WTC11 (cell line): ENCODE measurements at regions not wholly inside any gene's neighbourhood (a gene's known extent, or its start where the extent isn't known, plus 50 kb on each side); places are given as distances from the start of the nearest gene placed in this dataset.

Source experiments
- ATAC-seq: fragments of 200-7000 bp; cut with Tn5 transposase; 2 replicates; pipeline ENCODE4 v1.10.0; 2021; ENCODE audit warnings: mild to moderate bottlenecking, moderate library complexity
- CTCF ChIA-PET: fragments of 300-600 bp; sonication (Branson Sonifier 250); formaldehyde crosslinking; loops from one replicate; lab custom pipeline; 2021; ENCODE audit warnings: antibody characterized with exemption; lab: Charles Lee
- POLR2A ChIA-PET: fragments of 350-600 bp; sonication (Branson Sonifier 250); formaldehyde crosslinking; loops from one replicate; lab custom pipeline; 2021; ENCODE audit warnings: antibody characterized with exemption; lab: Charles Lee
- DNase-seq: peaks from one replicate; pipeline ENCODE4 v3.0.0; 2021; ENCODE audit warnings: low spot score
- H3K27ac Mint-ChIP-seq: 2 replicates; pipeline ENCODE4 v1.8.0; 2021; ENCODE audit warnings: mixed read lengths
- H3K27me3 Mint-ChIP-seq: 2 replicates; pipeline ENCODE4 v1.8.0; 2021; ENCODE audit warnings: low read depth, mild to moderate bottlenecking, moderate library complexity, mixed read lengths
- H3K36me3 Mint-ChIP-seq: 2 replicates; pipeline ENCODE4 v1.8.0; 2021; ENCODE audit warnings: mixed read lengths
- H3K4me1 Mint-ChIP-seq: 2 replicates; pipeline ENCODE4 v1.8.0; 2022; ENCODE audit warnings: mixed read lengths
- H3K4me3 Mint-ChIP-seq: 2 replicates; pipeline ENCODE4 v1.8.0; 2021; ENCODE audit warnings: mild to moderate bottlenecking, moderate library complexity, mixed read lengths
- H3K9me3 Mint-ChIP-seq: 2 replicates; pipeline ENCODE4 v1.8.0; 2021; ENCODE audit warnings: mixed read lengths
- ATF1 ChIP-seq: sonication (generic); formaldehyde crosslinking; IDR thresholded peaks from 2 replicates; pipeline ENCODE4 v1.8.1; 2023; ENCODE audit warnings: mild to moderate bottlenecking, moderate library complexity, missing genetic modification reagents
- CREB1 ChIP-seq: sonication (generic); formaldehyde crosslinking; IDR thresholded peaks from 2 replicates; pipeline ENCODE4 v1.8.0; 2023; ENCODE audit warnings: mild to moderate bottlenecking, missing genetic modification reagents
- EMX1 ChIP-seq: fragments of 250-450 bp; sonication (Bioruptor Pico); IDR thresholded peaks from 2 replicates; pipeline ENCODE4 v1.8.0; 2021; ENCODE audit warnings: mild to moderate bottlenecking
- ETV6 ChIP-seq: sonication (generic); formaldehyde crosslinking; IDR thresholded peaks from 2 replicates; pipeline ENCODE4 v1.8.1; 2022; ENCODE audit warnings: mild to moderate bottlenecking, missing genetic modification reagents
- FOXK1 ChIP-seq: sonication (generic); formaldehyde crosslinking; IDR thresholded peaks from 2 replicates; pipeline ENCODE4 v1.8.0; 2022; ENCODE audit warnings: mild to moderate bottlenecking, moderate library complexity, missing genetic modification reagents
- GTF2I ChIP-seq: fragments of 250-450 bp; sonication (Bioruptor Pico); conservative IDR thresholded peaks from 2 replicates; pipeline ENCODE4 v1.4.0; 2021; ENCODE audit warnings: mild to moderate bottlenecking
- HMGA2 ChIP-seq: fragments of 250-450 bp; sonication (Bioruptor Pico); IDR thresholded peaks from 2 replicates; pipeline ENCODE4 v1.4.0; 2021; ENCODE audit warnings: mild to moderate bottlenecking, moderate library complexity
- JAZF1 ChIP-seq: fragments of 250-450 bp; sonication (Bioruptor Pico); IDR thresholded peaks from 2 replicates; pipeline ENCODE4 v1.9.0; 2021; ENCODE audit warnings: moderate library complexity, mild to moderate bottlenecking, inconsistent platforms
- KAT7 ChIP-seq: sonication (generic); formaldehyde crosslinking; IDR thresholded peaks from 2 replicates; pipeline ENCODE4 v1.8.1; 2023; ENCODE audit warnings: missing genetic modification reagents, mild to moderate bottlenecking, borderline replicate concordance
- MYBL2 ChIP-seq: sonication (generic); formaldehyde crosslinking; IDR thresholded peaks from 2 replicates; pipeline ENCODE4 v1.8.1; 2023; ENCODE audit warnings: mild to moderate bottlenecking, moderate library complexity, missing genetic modification reagents
- NFATC4 ChIP-seq: fragments of 250-450 bp; sonication (Bioruptor Pico); IDR thresholded peaks from 2 replicates; pipeline ENCODE4 v1.9.0; 2021; ENCODE audit warnings: mild to moderate bottlenecking
- NFYB ChIP-seq: sonication (generic); formaldehyde crosslinking; conservative IDR thresholded peaks from 2 replicates; pipeline ENCODE4 v1.8.0; 2022; ENCODE audit warnings: low read depth, missing genetic modification reagents
- NR1H2 ChIP-seq: sonication (generic); formaldehyde crosslinking; IDR thresholded peaks from 2 replicates; pipeline ENCODE4 v1.9.0; 2021; ENCODE audit warnings: mild to moderate bottlenecking, moderate library complexity, missing genetic modification reagents
- NR2C2 ChIP-seq: sonication (generic); formaldehyde crosslinking; IDR thresholded peaks from 2 replicates; pipeline ENCODE4 v1.8.0; 2022; ENCODE audit warnings: mild to moderate bottlenecking, missing genetic modification reagents
- SOX15 ChIP-seq: fragments of 250-450 bp; sonication (Bioruptor Pico); IDR thresholded peaks from 2 replicates; pipeline ENCODE4 v1.9.0; 2021; ENCODE audit warnings: mild to moderate bottlenecking
- TCF7 ChIP-seq: sonication (generic); formaldehyde crosslinking; IDR thresholded peaks from 2 replicates; pipeline ENCODE4 v1.8.0; 2022; ENCODE audit warnings: mild to moderate bottlenecking, low read depth, missing genetic modification reagents, moderate library complexity
- TP53 ChIP-seq: sonication (generic); formaldehyde crosslinking; IDR thresholded peaks from 2 replicates; pipeline ENCODE4 v1.8.1; 2023; ENCODE audit warnings: mild to moderate bottlenecking, missing genetic modification reagents
- ZNF219 ChIP-seq: sonication (generic); formaldehyde crosslinking; IDR thresholded peaks from 2 replicates; pipeline ENCODE4 v1.8.0; 2023; ENCODE audit warnings: missing genetic modification reagents, mild to moderate bottlenecking, borderline replicate concordance
- TF ChIP-seq, protein P1 (sequence below): sonication (generic); formaldehyde crosslinking; IDR thresholded peaks from 2 replicates; pipeline ENCODE4 v1.8.0; 2023; ENCODE audit warnings: mild to moderate bottlenecking, missing genetic modification reagents
- TF ChIP-seq, protein P2 (sequence below): sonication (generic); formaldehyde crosslinking; IDR thresholded peaks from 2 replicates; pipeline ENCODE4 v1.8.1; 2023; ENCODE audit warnings: mild to moderate bottlenecking, missing genetic modification reagents
- TF ChIP-seq, protein P3 (sequence below): sonication (generic); formaldehyde crosslinking; IDR thresholded peaks from 2 replicates; pipeline ENCODE4 v1.8.1; 2022; ENCODE audit warnings: low read depth, mild to moderate bottlenecking, moderate library complexity, missing genetic modification reagents, borderline replicate concordance
- TF ChIP-seq, protein P4 (sequence below): sonication (generic); formaldehyde crosslinking; IDR thresholded peaks from 2 replicates; pipeline ENCODE4 v1.8.0; 2022; ENCODE audit warnings: mild to moderate bottlenecking, missing genetic modification reagents
- TF ChIP-seq, protein P5 (sequence below): fragments of 250-450 bp; sonication (Bioruptor Pico); IDR thresholded peaks from 2 replicates; pipeline ENCODE4 v1.9.0; 2021; ENCODE audit warnings: mild to moderate bottlenecking
- TF ChIP-seq, protein P6 (sequence below): sonication (generic); formaldehyde crosslinking; IDR thresholded peaks from 2 replicates; pipeline ENCODE4 v1.8.1; 2022; ENCODE audit warnings: missing genetic modification reagents, borderline replicate concordance
- TF ChIP-seq, protein P7 (sequence below): sonication (generic); formaldehyde crosslinking; IDR thresholded peaks from 2 replicates; pipeline ENCODE4 v1.8.1; 2023; ENCODE audit warnings: mild to moderate bottlenecking, missing genetic modification reagents, moderate library complexity

DNA sequence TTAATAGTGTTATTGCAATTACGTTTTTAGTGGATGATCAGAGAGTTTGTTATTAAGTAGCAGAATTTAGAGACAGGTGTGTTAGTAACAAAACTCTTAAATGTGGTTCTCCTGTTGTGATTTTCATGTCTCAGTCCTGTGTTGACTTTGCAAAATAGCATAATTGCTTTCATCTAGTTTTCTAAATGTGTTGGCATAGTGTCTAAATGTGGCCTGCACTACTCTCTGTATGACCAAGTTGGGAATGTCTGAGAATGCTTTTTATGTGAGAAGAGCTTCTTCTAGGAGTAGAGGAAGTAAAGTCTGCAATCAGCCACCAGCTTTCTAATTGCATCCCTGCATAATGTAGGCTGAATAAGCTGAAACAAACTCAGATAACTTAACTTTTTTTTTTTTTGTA lies 158.6 kb upstream of the FAT1 start:
- POLR2A ChIA-PET = no interaction called here
- DNase-seq (no peak), ATAC-seq (no peak)
- TF ChIP-seq NFATC4 (CRISPR knock-in tag) (no peak), GTF2I (CRISPR knock-in tag) (no peak), ATF1 (no peak)
- TF ChIP-seq, protein P1, sequence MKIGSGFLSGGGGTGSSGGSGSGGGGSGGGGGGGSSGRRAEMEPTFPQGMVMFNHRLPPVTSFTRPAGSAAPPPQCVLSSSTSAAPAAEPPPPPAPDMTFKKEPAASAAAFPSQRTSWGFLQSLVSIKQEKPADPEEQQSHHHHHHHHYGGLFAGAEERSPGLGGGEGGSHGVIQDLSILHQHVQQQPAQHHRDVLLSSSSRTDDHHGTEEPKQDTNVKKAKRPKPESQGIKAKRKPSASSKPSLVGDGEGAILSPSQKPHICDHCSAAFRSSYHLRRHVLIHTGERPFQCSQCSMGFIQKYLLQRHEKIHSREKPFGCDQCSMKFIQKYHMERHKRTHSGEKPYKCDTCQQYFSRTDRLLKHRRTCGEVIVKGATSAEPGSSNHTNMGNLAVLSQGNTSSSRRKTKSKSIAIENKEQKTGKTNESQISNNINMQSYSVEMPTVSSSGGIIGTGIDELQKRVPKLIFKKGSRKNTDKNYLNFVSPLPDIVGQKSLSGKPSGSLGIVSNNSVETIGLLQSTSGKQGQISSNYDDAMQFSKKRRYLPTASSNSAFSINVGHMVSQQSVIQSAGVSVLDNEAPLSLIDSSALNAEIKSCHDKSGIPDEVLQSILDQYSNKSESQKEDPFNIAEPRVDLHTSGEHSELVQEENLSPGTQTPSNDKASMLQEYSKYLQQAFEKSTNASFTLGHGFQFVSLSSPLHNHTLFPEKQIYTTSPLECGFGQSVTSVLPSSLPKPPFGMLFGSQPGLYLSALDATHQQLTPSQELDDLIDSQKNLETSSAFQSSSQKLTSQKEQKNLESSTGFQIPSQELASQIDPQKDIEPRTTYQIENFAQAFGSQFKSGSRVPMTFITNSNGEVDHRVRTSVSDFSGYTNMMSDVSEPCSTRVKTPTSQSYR = no peak
- H3K9me3 Mint-ChIP-seq = 0 out of 2 replicates have a peak, but pooled peaks cover 5% of the 10 kb centered on the region
- no peaks in the 10 kb centered on the region for H3K27me3 Mint-ChIP-seq
- H3K4me1 Mint-ChIP-seq = peaks cover 33% of the 10 kb centered on the region
- H3K27ac Mint-ChIP-seq = no peak overlapping the region
- no peaks in the 10 kb centered on the region; the same call in 1 of the 2 replicates for H3K36me3 Mint-ChIP-seq
- no peak overlapping the region for H3K4me3 Mint-ChIP-seq
- CTCF ChIA-PET = no interaction called here

DNA sequence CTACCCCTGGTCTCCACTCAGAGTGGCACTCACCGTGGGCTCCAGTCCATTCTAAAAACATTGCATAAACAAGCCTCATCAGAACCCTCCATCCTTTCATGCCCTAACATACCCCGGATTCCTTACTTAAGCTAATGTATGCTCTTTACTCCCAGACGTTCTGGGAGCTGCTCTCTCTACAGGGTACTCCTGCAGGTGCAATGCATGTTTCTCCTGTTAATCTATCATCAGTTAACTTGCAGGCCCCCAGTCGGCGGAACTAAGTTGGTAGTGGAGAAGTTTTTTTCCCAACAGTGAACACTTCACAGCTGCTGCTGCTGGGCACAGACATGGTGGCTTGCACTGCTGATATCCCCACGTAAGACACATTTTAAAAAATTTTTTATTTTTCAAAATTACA lies 161.6 kb upstream of the FAT1 start:
- Mint-ChIP-seq H3K4me1 (peaks cover 43% of the 10 kb centered on the region), H3K27me3 (no peaks in the 10 kb centered on the region; the same call in 1 of the 2 replicates), H3K36me3 (peaks cover 4% of the 10 kb centered on the region; the same call in 1 of the 2 replicates), H3K27ac (no peak overlapping the region; the same call in 1 of the 2 replicates), H3K4me3 (no peak overlapping the region), H3K9me3 (peaks cover 4% of the 10 kb centered on the region)
- DNase-seq (no peak), ATAC-seq (peak; percentile 60)
- TF ChIP-seq EMX1 (no peak), TP53 (CRISPR knock-in tag) (no peak), JAZF1 (CRISPR knock-in tag) (no peak), FOXK1 (CRISPR knock-in tag) (no peak), MYBL2 (CRISPR knock-in tag) (no peak), NR2C2 (CRISPR knock-in tag) (no peak), SOX15 (no peak), ETV6 (CRISPR knock-in tag) (no peak), HMGA2 (CRISPR knock-in tag) (no peak), ZNF219 (no peak), CREB1 (CRISPR knock-in tag) (no peak), TCF7 (CRISPR knock-in tag) (no peak), GTF2I (CRISPR knock-in tag) (no peak)
- TF ChIP-seq, protein P2, sequence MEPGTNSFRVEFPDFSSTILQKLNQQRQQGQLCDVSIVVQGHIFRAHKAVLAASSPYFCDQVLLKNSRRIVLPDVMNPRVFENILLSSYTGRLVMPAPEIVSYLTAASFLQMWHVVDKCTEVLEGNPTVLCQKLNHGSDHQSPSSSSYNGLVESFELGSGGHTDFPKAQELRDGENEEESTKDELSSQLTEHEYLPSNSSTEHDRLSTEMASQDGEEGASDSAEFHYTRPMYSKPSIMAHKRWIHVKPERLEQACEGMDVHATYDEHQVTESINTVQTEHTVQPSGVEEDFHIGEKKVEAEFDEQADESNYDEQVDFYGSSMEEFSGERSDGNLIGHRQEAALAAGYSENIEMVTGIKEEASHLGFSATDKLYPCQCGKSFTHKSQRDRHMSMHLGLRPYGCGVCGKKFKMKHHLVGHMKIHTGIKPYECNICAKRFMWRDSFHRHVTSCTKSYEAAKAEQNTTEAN (CRISPR knock-in tag) = no peak
- TF ChIP-seq, protein P3, sequence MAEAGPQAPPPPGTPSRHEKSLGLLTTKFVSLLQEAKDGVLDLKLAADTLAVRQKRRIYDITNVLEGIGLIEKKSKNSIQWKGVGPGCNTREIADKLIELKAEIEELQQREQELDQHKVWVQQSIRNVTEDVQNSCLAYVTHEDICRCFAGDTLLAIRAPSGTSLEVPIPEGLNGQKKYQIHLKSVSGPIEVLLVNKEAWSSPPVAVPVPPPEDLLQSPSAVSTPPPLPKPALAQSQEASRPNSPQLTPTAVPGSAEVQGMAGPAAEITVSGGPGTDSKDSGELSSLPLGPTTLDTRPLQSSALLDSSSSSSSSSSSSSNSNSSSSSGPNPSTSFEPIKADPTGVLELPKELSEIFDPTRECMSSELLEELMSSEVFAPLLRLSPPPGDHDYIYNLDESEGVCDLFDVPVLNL (CRISPR knock-in tag) = no peak
- TF ChIP-seq, protein P4, sequence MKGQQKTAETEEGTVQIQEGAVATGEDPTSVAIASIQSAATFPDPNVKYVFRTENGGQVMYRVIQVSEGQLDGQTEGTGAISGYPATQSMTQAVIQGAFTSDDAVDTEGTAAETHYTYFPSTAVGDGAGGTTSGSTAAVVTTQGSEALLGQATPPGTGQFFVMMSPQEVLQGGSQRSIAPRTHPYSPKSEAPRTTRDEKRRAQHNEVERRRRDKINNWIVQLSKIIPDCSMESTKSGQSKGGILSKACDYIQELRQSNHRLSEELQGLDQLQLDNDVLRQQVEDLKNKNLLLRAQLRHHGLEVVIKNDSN = no peak
- POLR2A ChIA-PET = interaction anchor here (0.5 to 0.6 kb wide), 2 partner anchors 23 to 360 kb away, joined by 3 read pairs; no protein-coding TSS in a partner anchor
- CTCF ChIA-PET = no interaction called here

DNA sequence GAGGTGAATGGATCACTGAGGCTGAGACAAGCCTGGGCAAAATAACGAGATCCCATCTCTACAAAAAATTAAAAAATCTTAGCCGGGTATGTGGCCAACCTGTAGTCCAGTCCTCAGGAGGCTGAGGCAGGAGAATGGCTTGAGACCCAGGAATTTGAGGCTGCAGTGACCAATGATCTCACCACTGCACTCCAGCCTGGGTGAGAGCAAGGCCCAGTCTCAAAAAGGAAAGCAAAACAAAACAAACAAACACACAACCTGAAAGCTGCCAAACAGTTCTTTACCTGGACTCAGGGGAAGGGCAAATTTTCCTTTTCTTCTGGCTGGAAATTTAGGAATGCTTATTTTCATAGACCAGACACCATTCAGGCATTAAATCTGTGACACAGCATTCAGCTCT lies 163.1 kb upstream of the FAT1 start:
- H3K4me1 Mint-ChIP-seq = peaks cover 42% of the 10 kb centered on the region
- ATAC-seq = no peak
- no peak overlapping the region for H3K4me3 Mint-ChIP-seq
- no peak for DNase-seq
- no peaks in the 10 kb centered on the region; the same call in 1 of the 2 replicates for H3K27me3 Mint-ChIP-seq
- ChIA-PET POLR2A (no interaction called here), CTCF (no interaction called here)
- H3K9me3 Mint-ChIP-seq = peaks cover 12% of the 10 kb centered on the region
- peaks cover 11% of the 10 kb centered on the region; the same call in 1 of the 2 replicates for H3K36me3 Mint-ChIP-seq
- H3K27ac Mint-ChIP-seq = peak overlapping the region; percentile 25; the same call in 1 of the 2 replicates
- TF ChIP-seq NR1H2 (CRISPR knock-in tag) (no peak), NFYB (CRISPR knock-in tag) (no peak), KAT7 (CRISPR knock-in tag) (no peak)
- TF ChIP-seq, protein P5, sequence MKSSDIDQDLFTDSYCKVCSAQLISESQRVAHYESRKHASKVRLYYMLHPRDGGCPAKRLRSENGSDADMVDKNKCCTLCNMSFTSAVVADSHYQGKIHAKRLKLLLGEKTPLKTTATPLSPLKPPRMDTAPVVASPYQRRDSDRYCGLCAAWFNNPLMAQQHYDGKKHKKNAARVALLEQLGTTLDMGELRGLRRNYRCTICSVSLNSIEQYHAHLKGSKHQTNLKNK (CRISPR knock-in tag) = no peak
- TF ChIP-seq, protein P6, sequence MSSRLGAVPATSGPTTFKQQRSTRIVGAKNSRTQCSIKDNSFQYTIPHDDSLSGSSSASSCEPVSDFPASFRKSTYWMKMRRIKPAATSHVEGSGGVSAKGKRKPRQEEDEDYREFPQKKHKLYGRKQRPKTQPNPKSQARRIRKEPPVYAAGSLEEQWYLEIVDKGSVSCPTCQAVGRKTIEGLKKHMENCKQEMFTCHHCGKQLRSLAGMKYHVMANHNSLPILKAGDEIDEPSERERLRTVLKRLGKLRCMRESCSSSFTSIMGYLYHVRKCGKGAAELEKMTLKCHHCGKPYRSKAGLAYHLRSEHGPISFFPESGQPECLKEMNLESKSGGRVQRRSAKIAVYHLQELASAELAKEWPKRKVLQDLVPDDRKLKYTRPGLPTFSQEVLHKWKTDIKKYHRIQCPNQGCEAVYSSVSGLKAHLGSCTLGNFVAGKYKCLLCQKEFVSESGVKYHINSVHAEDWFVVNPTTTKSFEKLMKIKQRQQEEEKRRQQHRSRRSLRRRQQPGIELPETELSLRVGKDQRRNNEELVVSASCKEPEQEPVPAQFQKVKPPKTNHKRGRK (CRISPR knock-in tag) = no peak
- TF ChIP-seq, protein P3 (CRISPR knock-in tag) = no peak
- TF ChIP-seq, protein P7, sequence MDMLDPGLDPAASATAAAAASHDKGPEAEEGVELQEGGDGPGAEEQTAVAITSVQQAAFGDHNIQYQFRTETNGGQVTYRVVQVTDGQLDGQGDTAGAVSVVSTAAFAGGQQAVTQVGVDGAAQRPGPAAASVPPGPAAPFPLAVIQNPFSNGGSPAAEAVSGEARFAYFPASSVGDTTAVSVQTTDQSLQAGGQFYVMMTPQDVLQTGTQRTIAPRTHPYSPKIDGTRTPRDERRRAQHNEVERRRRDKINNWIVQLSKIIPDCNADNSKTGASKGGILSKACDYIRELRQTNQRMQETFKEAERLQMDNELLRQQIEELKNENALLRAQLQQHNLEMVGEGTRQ (CRISPR knock-in tag) = no peak
